CD1c-positive myeloid dendritic cell (primary cell): ENCODE measurements at regions not wholly inside any gene's neighbourhood (a gene's known extent, or its start where the extent isn't known, plus 50 kb on each side); places are given as distances from the start of the nearest gene placed in this dataset.
"Not testable (repeated sequence)": the region's sequence is repeated elsewhere in the genome, so short reads cannot be mapped to it uniquely, and the experiment has no call there.

Experiments used
- DNase-seq: peaks from one replicate; pipeline ENCODE4 v3.0.0-alpha.2; 2016; ENCODE audit errors: extremely low spot score

DNA sequence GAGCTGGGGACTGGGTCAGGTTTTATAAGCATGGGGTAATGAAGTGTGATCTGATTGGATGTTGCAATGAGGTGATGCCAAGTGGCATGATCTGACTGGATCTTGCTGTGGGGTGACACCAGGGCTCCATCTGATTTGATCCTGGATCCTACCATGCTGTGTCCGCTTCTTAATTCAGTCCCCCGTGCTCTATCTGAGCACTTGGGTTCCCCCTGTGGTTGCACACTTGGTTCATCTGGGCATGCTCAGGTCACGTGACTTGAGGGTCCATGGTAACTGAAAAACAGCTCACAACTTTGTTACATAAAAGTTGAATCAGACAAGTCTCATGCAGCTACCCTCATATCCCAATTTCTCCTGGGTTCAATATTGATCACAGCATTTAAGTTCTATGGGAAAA is 448.6 kb upstream of the NRP1 start:
- no peak for DNase-seq

DNA sequence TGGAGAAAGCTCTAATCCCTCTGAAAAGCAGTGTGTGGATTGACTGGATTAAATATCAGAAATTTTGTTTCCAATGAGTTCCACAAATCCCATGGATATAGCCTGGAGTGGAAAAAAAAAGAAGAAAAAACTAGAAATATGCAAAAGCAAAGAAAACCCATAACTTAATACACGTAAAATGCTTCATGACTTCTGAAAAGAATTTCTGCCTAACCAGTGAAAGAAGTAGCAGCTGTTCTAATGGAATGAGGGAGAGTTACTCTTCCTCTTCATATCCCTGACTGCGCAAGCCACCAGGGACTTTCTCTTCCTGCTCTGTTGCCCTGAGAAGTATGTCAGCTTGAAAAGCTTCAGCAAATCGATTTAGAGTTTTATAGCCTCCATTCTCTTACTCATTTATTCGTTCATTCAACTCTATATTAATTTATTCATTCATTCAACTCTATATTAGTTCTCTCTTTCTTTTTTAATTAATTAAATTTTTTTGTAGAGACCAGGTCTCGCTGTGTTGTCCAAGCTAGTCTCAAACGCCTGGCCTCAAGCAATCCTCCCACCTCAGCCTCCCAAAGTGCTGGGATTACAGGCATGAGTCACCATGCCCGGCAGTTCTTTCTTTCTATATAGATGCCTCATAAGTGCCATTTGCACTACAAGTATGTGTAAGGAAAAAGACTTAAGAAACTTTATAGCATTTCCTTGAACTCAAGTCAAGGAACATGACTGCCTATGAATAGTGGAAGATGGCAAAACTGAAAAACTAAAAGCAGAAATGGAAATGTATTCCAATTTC is 447.3 kb upstream of the NRP1 start:
- DNase-seq = no peak

DNA sequence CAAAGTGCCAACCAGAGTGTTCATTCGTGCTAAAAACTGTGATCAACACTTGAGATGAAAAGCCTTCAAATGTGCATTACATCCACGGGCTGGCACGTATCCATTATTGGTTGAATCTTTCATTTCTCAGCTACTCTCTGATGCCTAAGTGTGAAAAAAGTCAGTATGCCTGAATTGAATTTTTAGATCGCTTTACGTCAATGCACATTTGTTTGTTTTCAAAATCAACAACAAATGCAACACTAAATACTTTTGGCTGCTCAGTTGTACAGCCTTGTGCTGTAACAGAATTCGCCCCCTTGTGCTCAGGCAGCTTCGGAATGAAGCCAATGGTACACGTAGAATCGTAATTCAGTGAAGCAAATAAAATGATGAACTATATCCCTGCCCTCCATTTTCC is 446.5 kb upstream of the NRP1 start:
- no peak for DNase-seq

DNA sequence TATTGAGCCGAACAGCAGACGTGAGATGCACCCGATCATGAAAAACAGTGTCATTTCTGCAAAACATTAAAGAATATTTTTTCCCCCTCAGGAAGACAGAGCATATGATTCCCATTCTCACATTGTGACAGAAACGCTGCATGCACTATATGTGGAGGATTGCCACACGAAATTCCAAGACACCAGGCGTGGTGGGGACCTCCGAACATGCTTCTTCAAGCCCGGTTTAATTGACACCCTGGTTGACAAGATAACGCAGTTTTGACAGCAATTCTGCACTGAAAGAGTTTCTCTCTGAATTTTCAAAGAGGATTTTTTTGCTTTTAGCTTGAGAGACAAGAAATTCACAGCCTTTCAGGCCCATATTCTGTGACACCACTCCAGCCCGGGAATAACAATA is 442.8 kb upstream of the NRP1 start:
- no peak for DNase-seq

DNA sequence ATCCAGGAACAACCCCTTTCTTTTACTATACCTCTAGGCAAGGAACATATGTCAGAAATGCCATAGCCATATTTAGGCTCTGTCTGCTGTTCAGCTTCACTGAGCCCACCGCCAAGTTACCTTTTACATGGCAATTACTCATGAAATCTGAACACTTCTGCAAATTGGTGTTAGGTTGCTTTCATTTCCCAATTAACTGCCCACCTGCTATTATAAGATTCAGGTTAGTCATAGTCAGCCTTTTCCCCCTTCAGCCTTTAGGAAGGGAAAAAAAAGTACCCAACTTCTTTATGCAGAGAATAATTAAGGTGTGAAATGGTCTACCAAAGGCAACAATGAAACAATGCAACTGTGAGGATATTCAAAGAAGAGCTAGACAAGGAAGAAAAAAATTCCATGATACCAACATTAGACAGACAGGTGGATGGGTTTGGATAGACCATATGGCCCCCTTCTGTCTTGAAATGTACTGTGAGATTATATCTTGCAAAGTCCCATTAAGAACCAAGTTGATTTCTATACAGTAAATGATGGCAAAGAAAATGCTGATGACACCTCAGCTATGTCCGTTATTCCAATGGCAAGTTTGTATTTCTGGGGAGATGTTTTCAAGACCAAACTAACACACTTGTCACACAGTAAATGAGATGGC is 442.1 kb upstream of the NRP1 start:
- DNase-seq = no peak

DNA sequence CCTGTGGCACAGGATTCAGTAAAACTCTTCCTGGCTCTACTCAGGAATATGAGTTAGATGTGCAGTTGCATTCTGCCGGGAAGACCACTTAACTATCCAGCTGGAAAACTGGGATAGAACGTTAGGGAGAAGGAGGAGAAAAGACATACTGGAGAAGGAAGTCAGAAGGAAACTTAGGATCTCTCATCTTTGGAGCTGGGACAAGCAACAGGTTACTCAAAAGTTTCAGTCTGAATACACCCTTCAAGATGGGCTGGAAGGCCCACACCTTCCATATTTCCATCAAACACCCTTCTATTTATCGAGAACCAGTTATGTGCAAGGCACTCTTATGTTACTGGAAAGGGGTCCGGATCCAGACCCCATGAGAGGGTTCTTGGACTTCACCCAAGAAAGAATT is 440.4 kb upstream of the NRP1 start:
- DNase-seq = no peak

DNA sequence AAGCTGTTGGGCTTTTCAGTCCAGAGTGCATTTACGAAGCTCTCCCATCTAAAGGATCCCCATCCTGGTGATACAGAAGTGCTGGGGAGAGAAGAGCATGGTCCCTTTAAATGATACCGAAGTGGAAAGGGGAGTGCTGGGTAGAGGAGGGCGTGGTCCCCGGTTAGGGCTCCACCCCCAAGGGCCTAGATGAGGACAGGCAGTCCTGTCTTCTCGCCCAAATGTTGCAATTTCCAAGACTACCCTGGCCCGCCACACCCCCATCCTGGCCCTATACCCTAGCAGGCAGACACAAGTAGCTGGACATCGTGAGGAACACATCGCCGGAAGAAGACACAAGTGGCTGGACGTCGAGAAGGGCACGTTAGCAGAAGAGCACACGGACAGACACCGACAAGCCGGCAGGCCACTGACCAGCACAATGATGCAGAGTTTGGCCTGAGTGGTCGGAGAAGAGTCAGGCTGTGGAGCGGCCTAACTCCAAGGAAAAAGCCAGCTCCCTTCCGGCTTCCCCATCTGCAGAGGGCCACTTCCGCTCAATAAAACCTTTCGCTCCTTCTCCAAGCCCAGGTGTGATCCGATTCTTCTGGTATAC is 439.5 kb upstream of the NRP1 start:
- no peak for DNase-seq

DNA sequence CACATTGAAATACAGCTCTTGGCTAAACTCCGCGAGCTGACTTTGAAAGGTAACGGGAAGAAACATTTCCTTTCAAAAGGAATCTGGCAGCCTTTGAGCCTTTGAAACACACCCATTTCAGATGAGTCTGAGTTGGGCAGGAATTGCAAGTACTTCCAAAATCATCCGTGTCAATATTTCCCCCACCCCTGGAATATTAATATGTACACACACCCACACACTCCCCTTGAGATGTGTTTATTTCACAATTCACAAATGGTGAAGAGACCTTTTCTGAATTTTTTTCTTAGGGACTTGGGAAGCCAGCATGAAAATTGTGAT is 438.7 kb upstream of the NRP1 start:
- DNase-seq = no peak

DNA sequence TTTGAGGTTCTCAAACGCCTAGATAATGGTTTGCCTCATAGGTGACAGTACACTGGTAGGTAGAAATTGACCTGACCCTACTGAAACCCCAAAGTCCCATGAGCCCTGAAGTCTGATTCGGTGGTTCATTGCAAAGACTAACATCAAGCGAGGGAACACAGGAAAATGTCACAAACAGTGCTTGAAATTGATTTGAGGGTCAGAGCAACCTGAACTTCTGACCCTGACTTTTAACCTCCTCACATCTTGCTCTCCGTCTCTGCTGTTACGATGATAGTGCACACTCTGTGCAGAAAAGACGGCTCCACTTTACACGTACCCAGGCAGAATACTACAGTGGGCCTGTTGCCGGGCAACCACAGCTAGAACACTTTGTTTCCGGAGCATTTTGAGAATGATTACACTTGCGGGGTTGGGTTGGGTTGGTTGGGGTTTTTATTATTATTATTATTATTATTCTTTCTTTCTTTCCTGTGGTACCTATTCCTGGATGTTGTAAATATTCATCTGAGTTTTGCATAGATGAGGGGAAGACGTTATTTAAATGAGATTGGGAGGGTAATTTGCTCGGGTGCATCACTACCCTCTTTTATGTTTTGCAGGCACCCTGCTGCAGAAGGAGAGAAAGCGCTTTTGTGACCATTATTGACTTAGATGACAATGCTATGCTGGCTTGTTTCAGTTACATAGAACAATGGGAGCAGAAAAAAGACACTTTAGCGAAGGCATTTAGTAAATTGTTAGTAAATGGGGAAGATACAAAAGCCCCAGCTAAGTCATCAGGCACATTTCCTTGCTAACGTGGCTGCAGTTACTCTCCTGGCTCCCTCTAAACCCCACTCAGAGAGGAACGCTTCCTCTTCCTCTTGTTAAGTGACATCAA is 438.1 kb upstream of the NRP1 start:
- DNase-seq = peak; percentile 83

DNA sequence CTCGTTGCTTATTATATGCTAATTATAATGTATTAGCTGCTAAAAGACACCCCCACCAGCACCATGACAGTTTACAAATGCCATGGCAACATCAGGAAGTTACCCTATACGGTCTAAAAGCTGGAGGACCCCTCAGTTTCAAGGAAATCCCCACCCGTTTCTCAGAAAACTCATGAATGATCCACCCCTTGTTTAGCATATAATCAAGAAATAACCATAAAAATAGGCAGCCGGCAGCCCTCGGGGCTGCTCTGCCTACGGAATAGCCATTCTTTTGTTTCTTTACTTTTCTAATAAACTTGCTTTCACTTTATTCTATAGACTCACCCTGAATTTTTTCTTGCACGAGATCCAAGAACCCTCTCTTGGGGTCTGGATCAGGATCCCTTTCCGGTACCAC is 437.4 kb upstream of the NRP1 start:
- not testable (repeated sequence) for DNase-seq

DNA sequence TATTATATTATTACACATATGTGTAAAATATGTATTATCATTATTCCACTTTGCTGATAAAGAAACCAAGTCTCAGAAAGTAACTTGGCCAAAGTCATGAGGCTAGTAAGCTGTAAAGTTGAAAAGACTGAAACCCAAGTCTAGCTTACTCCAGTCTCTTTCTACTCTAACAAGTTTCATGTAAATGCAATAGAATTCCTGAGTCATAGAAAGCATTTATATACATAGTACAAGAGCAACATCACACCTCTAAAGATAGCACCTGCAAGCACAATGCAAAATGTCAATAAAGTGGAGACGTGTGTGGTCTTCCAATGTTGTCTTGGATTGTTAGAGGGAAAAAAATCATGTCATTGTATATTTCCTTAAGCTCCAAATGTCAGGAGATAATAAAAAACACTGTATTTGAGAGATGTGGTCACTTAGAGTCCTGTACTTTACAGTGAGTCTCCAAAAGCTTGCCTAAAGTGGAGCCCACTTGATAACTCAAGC is 430.3 kb upstream of the NRP1 start:
- DNase-seq = no peak

DNA sequence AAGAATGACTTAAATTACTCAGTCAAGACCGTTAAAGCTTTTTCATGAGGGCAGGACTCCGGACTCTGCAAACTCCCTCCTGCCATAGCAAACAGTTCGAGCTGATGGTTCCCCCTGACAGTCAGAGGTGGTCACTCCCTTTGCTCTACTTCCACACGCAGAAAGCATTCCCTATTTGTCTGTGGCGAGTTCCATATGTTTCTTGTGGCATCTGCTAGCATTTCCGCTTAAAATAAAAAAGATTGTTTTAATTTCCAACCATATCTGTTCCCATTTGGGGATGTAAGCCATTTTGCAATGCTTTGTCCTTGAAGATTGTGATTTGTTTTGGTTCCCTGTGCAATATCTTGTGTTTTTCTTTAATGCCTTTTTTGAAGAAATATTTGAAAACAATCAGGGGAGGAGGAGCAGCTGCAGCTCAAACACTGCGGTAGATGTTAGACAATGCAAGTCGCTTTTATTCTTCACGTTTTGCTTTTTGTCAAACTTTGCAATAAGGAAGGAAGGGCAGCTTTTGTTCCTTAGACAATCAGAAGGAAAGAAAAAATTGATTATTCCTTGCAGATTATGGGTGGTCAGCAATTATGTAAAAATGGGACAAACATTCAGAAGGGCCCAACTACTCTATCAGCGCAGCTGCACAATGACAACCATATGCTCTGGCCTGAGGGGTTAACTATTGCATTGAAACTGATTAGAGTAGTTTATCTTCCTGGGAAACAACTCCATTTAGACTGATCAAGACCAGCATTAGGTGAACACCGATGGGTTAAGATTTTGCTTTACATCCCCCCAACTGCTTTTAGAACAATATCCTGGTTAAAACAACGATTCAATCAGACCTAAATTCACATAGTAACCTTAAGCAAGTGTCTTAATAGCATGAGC is 425.8 kb upstream of the NRP1 start:
- no peak for DNase-seq

DNA sequence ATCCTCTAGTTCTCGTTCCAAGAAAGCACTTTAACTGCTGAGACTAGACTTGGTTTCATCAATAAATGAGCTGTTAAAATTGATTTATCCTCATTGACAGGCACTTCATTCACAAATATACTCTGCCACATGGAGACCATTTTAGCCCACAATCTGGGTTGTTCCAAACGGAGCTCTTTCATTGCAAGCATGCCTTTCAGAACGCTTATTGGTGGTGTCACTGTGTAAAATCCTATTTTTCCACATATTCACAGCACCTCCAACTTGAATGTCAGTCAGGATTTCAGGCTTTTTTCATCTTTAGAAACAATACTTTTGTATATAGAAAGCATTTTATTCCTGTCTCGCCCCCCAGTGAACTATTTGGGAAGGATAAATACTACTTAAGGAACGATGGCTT is 424.7 kb upstream of the NRP1 start:
- DNase-seq = no peak

DNA sequence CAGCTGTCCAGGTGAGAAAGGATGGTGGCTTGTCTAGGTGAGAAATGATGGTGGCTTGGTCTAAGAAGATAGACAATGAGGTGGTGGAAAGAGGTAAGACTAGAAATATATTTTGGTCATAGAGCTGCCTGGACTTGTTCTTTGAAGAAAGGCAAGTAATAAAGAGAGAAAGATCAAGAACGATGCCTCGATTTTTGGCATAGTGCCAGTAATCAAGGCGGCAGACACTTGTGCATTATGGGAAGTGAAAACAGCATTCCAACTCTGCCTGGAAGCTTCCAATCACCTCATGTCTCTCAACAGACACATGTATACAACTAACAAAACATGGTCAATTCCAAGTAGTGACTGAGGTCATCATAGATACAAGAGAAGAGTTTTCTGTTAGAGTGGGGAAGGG is 423.8 kb upstream of the NRP1 start:
- no peak for DNase-seq

DNA sequence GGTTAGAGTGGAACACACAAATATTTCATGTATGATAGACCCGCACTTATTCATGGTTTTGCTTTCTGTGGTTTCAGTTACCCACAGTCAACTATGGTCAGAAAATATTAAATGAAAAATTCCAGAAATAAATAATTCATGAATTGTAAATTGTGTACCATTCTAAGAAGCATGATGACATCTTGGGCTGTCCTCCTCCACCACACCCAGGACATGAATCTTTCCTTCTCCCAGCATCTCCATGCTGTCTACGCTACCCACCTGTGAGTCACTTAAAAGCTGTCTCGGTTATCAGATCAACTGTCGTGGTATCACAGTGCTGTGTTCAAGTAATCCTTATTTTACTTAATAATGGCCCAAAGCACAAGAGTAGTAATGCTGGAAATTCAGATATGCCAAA is 419.6 kb upstream of the NRP1 start:
- DNase-seq = no peak

DNA sequence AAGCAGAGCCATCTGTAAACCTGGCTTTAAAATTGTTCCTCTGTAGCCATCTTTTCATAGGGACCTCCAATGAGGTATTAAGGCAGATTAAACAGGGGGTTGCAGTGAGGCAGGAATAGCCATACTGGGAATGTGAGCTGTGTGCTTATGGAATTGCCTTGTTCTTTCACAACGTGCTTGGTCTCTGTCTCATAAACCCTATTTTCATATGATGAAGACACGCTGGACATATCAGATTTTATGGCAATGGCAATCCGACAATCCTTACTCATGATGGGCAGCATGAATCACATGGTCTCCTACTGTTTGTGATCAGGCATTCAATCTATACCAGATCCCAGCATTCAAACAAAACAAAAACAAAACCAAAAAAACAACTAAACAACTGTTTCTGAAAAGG is 418.9 kb upstream of the NRP1 start:
- DNase-seq = no peak

DNA sequence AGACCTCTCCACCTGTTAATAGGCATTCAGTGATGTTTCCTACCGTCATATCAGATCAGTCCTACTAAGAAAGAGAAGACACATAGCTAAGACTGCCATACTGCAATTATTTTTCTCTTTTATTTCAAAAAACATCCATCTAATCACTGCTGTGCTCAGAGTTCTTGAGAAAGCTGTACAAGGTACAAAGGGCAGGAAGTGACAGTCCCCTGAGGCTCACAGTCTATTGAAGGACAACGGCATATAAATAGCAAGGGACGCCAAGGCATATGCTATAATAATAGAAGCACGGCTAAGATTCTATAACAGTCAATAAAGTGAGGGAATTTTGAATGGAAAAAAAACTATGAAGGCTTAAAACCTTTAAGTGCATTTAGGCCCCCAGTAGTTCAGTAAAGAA is 415.3 kb upstream of the NRP1 start:
- DNase-seq = no peak

DNA sequence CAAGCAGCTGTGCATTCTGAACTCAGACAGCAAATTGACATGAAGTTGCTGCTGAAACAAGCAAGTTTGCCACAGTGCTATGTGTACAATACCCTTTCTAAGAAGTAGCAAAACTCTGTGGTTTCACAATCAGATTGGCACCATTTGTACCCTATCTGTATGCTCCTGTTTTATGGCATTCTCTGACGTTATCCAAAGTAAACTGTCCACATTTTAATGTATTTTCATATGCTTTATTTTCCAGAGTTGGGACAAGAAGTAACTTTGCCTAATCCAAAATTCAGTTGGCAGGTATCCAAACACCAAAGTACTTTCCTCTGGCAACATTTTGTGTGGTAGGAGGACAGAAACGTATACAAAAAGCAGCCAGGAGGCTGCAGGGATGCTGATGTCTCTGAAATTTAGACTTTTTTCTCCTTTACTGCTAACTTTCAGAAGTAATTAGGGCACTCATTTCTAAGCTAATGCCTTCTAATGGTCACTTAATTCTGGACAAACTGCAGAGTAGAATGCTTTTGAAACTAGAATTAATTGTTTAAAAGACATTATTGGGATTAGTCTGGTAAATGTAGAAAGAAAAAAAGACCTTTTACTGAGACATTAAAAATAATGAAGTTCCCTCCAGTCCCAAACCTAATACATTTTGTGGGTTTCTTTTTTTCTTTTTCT is 414.7 kb upstream of the NRP1 start:
- DNase-seq = no peak

DNA sequence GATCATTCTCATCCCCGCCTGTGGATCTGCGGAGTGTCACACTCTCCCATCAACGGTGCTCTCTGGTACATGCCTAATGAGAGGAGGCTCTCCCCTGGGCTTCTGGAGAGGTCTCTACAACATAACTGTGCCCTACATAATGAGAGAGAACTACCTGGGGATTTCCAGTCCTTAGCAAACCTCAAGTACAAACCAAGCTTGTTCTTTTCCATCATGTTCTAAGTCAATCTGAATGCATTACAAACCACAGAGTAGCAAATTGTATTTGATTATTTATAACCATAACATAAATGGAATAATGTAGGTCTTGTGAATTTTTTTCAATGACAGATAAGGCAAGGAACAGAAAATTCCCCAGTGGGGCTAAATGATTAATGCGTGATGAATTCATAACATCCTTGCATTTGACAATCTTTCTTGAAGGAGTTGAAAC is 412.4 kb upstream of the NRP1 start:
- DNase-seq = no peak

DNA sequence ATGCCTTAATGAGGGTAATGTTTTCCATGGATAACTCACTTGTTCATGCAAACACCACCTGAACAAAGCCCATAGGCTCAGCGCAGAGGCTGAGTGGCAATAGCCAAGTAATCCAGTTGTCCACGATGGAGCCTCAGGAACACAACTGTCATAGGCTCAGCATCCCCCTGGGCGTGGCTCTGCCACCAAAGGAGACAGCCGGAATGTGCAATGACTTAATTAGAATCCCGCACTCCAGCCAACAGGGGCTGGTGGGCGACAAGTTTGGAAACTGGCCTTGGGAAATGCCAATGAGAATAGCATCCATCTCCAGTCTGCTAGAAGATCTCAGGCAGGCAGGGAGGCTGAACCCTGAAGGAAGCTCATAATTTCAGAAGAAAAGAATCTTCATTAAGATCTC is 411.7 kb upstream of the NRP1 start:
- DNase-seq = no peak

DNA sequence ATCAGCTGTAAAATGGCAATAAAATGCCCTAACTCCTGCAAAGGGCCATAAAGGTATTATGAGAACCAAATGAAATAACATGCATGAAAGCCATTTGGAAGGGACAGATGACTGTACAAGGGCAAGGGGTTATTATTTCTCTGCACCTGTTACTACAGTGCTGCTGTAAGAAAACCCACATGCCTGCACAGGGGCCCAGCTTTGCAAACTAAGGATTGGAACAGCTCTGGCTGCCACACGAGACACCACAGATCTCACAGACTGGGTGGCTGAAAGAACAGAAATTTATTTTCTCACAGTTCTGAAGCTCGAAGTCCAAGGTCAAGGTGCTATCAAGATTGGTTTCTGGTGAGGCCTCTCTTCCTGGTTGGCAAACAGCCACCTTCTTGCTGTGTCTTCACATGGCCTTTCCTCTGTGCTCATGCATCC is 409.0 kb upstream of the NRP1 start:
- DNase-seq = no peak
